A673 (cell line): ENCODE measurements at regions not wholly inside any gene's neighbourhood (a gene's known extent, or its start where the extent isn't known, plus 50 kb on each side); places are given as distances from the start of the nearest gene placed in this dataset.

Source experiments
- BruUV-seq: library from RNA; stranded (reverse); fragments of 400-500 nt; replicated peaks from 2 replicates; lab custom pipeline; 2021; lab: Mats Ljungman, UMichigan
- CTCF ChIA-PET: fragments of 300-600 bp; sonication (Branson Sonifier 250); formaldehyde crosslinking; loops from one replicate; lab custom pipeline; 2022; ENCODE audit warnings: antibody characterized with exemption; lab: Charles Lee
- POLR2A ChIA-PET: fragments of 300-600 bp; sonication (Branson Sonifier 250); formaldehyde crosslinking; loops from one replicate; lab custom pipeline; 2022; ENCODE audit warnings: antibody characterized with exemption; ENCODE audit not compliant: low non-redundant PET; lab: Charles Lee
- DNase-seq: peaks from one replicate; pipeline ENCODE4 v3.0.0-alpha.2; 2015; ENCODE audit warnings: low spot score
- H3K27ac ChIP-seq: fragments of 200-600 bp; sonication (generic); 2 replicates; pipeline ENCODE4 v1.5.1; 2016; ENCODE audit warnings: mixed run types, low read depth, mild to moderate bottlenecking, mixed read lengths, antibody characterized with exemption, low read length; ENCODE audit not compliant: poor library complexity, severe bottlenecking
- H3K27me3 ChIP-seq: fragments of 200-600 bp; sonication (generic); replicated peaks from 2 replicates; pipeline ENCODE4 v1.6.1; 2017; ENCODE audit warnings: mixed run types, low read depth, mild to moderate bottlenecking, mixed read lengths, antibody characterized with exemption, low read length; ENCODE audit not compliant: insufficient read depth, poor library complexity
- H3K36me3 ChIP-seq: fragments of 200-600 bp; sonication (generic); 2 replicates; pipeline ENCODE4 v1.6.1; 2016; ENCODE audit warnings: mixed run types, mild to moderate bottlenecking, mixed read lengths, antibody characterized with exemption, low read length; ENCODE audit not compliant: insufficient read depth, poor library complexity, severe bottlenecking
- H3K4me1 ChIP-seq: fragments of 200-600 bp; sonication (generic); 2 replicates; pipeline ENCODE4 v1.6.1; 2017; ENCODE audit warnings: mixed run types, mild to moderate bottlenecking, mixed read lengths, antibody characterized with exemption, low read length; ENCODE audit not compliant: insufficient read depth, poor library complexity, severe bottlenecking
- H3K4me3 ChIP-seq: fragments of 200-600 bp; sonication (generic); 2 replicates; pipeline ENCODE4 v1.5.1; 2016; ENCODE audit warnings: low read depth, mixed run types, mild to moderate bottlenecking, mixed read lengths, low read length; ENCODE audit not compliant: poor library complexity, severe bottlenecking
- H3K9me3 ChIP-seq: fragments of 200-600 bp; sonication (generic); 2 replicates; pipeline ENCODE4 v1.6.1; 2016; ENCODE audit warnings: mixed run types, low read depth, mild to moderate bottlenecking, mixed read lengths, antibody characterized with exemption, low read length; ENCODE audit not compliant: poor library complexity, severe bottlenecking
- EZH2 ChIP-seq: fragments of 200-600 bp; sonication (generic); IDR thresholded peaks from 2 replicates; pipeline ENCODE4 v1.6.1; 2017; ENCODE audit warnings: borderline replicate concordance, low read depth, mild to moderate bottlenecking, mixed read lengths, antibody characterized with exemption, low read length; ENCODE audit not compliant: poor library complexity, severe bottlenecking
- intact Hi-C: fragments of 100-400 bp; cut with micrococcal nuclease; formaldehyde crosslinking; loops from one replicate; pipeline ENCODE4 v1.10.0; 2022; ENCODE audit not compliant: unreplicated experiment
- TF ChIP-seq, protein P1 (sequence below): fragments of 300-800, 200-600 bp; sonication (generic); conservative IDR thresholded peaks from 2 replicates; pipeline ENCODE4 v1.5.1; 2017; ENCODE audit warnings: low read depth, mild to moderate bottlenecking, antibody characterized with exemption, low read length, moderate library complexity, mixed read lengths

DNA sequence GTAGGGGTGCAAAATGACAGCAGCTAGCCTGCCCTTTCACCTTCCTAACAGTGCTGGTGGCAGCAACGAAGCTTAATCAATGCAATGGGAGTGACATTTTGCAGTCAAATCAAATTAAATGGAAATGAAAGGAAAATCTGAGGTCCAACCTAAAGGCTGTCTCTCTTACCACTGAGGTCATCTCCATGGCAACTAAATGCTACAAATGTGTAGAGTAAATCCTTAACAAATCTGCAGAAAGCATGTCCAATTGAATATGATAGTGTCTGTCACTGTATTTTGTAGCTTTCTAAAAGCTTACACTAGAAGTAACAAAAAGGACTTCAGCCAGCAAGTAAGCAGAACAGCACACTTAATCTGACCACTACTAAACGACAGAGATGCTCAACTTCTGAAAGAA lies 488.8 kb downstream of the BCAT1 start:
- BruUV-seq, result no TSS peak
- Histone ChIP-seq H3K27me3 (no peaks in the 10 kb centered on the region), H3K36me3 (no peaks in the 10 kb centered on the region), H3K9me3 (no peaks in the 10 kb centered on the region), H3K4me3 (no peak overlapping the region), H3K4me1 (peaks cover 4% of the 10 kb centered on the region), H3K27ac (no peak overlapping the region)
- TF ChIP-seq, protein P1, sequence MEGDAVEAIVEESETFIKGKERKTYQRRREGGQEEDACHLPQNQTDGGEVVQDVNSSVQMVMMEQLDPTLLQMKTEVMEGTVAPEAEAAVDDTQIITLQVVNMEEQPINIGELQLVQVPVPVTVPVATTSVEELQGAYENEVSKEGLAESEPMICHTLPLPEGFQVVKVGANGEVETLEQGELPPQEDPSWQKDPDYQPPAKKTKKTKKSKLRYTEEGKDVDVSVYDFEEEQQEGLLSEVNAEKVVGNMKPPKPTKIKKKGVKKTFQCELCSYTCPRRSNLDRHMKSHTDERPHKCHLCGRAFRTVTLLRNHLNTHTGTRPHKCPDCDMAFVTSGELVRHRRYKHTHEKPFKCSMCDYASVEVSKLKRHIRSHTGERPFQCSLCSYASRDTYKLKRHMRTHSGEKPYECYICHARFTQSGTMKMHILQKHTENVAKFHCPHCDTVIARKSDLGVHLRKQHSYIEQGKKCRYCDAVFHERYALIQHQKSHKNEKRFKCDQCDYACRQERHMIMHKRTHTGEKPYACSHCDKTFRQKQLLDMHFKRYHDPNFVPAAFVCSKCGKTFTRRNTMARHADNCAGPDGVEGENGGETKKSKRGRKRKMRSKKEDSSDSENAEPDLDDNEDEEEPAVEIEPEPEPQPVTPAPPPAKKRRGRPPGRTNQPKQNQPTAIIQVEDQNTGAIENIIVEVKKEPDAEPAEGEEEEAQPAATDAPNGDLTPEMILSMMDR, result no peak
- no peak for TF ChIP-seq EZH2
- CTCF ChIA-PET, result no interaction called here
- POLR2A ChIA-PET, result no interaction called here
- intact Hi-C loops, result no loop called here
- no peak for DNase-seq

DNA sequence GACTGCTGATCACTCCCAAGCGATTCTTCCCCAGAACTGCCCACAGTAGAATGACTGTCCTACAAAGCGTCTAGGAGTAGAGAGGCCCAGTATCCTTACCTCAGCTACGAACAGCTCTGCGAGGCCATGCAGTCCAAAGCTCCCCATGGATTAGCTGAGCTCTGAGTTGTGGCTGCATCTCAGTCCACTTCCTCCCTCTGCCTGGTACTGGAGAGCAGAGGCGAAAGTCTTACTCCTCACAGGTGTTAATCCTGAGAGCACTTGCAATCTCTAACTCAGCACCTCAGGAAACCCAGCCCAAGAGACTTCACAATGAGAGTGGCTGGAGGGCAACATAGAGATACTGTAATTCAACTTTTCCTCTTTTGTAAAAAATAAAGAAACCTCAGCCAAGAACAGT lies 493.1 kb downstream of the BCAT1 start:
- TF ChIP-seq, protein P1, result no peak
- no peak for TF ChIP-seq EZH2
- H3K4me1 ChIP-seq, result peaks cover 4% of the 10 kb centered on the region
- no peak overlapping the region for H3K4me3 ChIP-seq
- ChIA-PET CTCF (no interaction called here), POLR2A (no interaction called here)
- no peaks in the 10 kb centered on the region for H3K9me3 ChIP-seq
- intact Hi-C loops, result no loop called here
- no peaks in the 10 kb centered on the region for H3K36me3 ChIP-seq
- H3K27me3 ChIP-seq, result no peaks in the 10 kb centered on the region
- H3K27ac ChIP-seq, result no peak overlapping the region
- no peak for DNase-seq
- no TSS peak for BruUV-seq

DNA sequence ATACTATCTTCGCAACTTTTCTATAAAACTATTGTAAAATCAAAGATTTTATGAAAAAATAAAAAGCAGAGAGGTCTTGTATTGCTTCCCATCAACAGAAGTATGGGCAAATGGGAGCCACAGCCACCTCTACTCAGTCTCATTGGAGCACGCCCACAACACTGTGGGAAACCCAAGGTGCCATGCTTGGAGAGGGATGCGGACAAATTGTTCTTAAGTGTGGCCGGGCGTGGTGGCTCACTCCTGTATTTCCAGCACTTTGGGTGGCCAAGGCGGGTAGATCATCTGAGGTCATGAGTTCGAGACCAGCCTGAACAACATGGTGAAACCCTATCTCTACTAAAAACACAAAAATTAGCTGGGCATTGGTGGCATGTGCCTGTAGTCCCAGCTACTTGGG lies 498.2 kb upstream of the SOX5 start:
- H3K27ac ChIP-seq, result no peak overlapping the region
- ChIA-PET CTCF (no interaction called here), POLR2A (no interaction called here)
- intact Hi-C loops, result no loop called here
- no peaks in the 10 kb centered on the region for H3K9me3 ChIP-seq
- H3K36me3 ChIP-seq, result no peaks in the 10 kb centered on the region
- DNase-seq, result no peak
- no TSS peak for BruUV-seq
- H3K27me3 ChIP-seq, result no peaks in the 10 kb centered on the region
- TF ChIP-seq, protein P1, result no peak
- TF ChIP-seq EZH2, result no peak
- H3K4me3 ChIP-seq, result no peak overlapping the region
- peaks cover 28% of the 10 kb centered on the region for H3K4me1 ChIP-seq
